Smooth muscle cell (in vitro differentiated cells): ENCODE measurements at regions not wholly inside any gene's neighbourhood (a gene's known extent, or its start where the extent isn't known, plus 50 kb on each side); places are given as distances from the start of the nearest gene placed in this dataset.

Experiments
- DNase-seq: peaks from one replicate; lab custom pipeline; 2025; ENCODE audit not compliant: unreplicated experiment; lab: John Stamatoyannopoulos, UW
- H2AFZ ChIP-seq: fragments of 200-600 bp; sonication (generic); 2 replicates; pipeline ENCODE4 v1.6.0; 2016; ENCODE audit warnings: antibody characterized with exemption, low read depth, mild to moderate bottlenecking
- H3F3A ChIP-seq: fragments of 200-600 bp; sonication (generic); 2 replicates; pipeline ENCODE4 v1.6.0; 2017; ENCODE audit warnings: antibody characterized with exemption, low read depth
- H3K27ac ChIP-seq: fragments of 200-600 bp; sonication (generic); 2 replicates; pipeline ENCODE4 v1.5.1; 2016; ENCODE audit warnings: low read depth, mild to moderate bottlenecking
- H3K27me3 ChIP-seq: fragments of 200-600 bp; sonication (generic); 2 replicates; pipeline ENCODE4 v1.6.1; 2016; ENCODE audit warnings: low read depth, mild to moderate bottlenecking
- H3K36me3 ChIP-seq: fragments of 200-600 bp; sonication (generic); 2 replicates; pipeline ENCODE4 v1.5.1; 2016; ENCODE audit warnings: low read depth
- H3K4me1 ChIP-seq: fragments of 200-600 bp; sonication (generic); 2 replicates; pipeline ENCODE4 v1.5.1; 2016; ENCODE audit warnings: low read depth
- H3K4me2 ChIP-seq: fragments of 200-600 bp; sonication (generic); 2 replicates; pipeline ENCODE4 v1.6.0; 2016; ENCODE audit warnings: mild to moderate bottlenecking
- H3K4me3 ChIP-seq: fragments of 200-600 bp; sonication (generic); 2 replicates; pipeline ENCODE4 v1.5.1; 2016; ENCODE audit warnings: mild to moderate bottlenecking
- H3K79me2 ChIP-seq: fragments of 200-600 bp; sonication (generic); 2 replicates; pipeline ENCODE4 v1.6.0; 2016; ENCODE audit warnings: low read depth, mild to moderate bottlenecking
- H3K9ac ChIP-seq: fragments of 200-600 bp; sonication (generic); 2 replicates; pipeline ENCODE4 v1.6.0; 2016; ENCODE audit warnings: low read depth
- H3K9me3 ChIP-seq: fragments of 200-600 bp; sonication (generic); replicated peaks from 2 replicates; pipeline ENCODE4 v1.5.1; 2016; ENCODE audit warnings: low read depth
- H4K20me1 ChIP-seq: fragments of 200-600 bp; sonication (generic); 2 replicates; pipeline ENCODE4 v1.6.0; 2016; ENCODE audit warnings: low read depth
- WGBS: methylation state at CpG from one replicate; pipeline ENCODE4 v1.1.7; 2016; ENCODE audit warnings: low lambda C conversion rate; 5-methylcytosine and 5-hydroxymethylcytosine counted together
- TF ChIP-seq, protein P1 (sequence below): fragments of 200-600 bp; sonication (generic); IDR thresholded peaks from 2 replicates; pipeline ENCODE4 v1.5.1; 2017; ENCODE audit warnings: borderline replicate concordance, mild to moderate bottlenecking, antibody characterized with exemption; ENCODE audit not compliant: insufficient read depth, poor library complexity, severe bottlenecking

DNA sequence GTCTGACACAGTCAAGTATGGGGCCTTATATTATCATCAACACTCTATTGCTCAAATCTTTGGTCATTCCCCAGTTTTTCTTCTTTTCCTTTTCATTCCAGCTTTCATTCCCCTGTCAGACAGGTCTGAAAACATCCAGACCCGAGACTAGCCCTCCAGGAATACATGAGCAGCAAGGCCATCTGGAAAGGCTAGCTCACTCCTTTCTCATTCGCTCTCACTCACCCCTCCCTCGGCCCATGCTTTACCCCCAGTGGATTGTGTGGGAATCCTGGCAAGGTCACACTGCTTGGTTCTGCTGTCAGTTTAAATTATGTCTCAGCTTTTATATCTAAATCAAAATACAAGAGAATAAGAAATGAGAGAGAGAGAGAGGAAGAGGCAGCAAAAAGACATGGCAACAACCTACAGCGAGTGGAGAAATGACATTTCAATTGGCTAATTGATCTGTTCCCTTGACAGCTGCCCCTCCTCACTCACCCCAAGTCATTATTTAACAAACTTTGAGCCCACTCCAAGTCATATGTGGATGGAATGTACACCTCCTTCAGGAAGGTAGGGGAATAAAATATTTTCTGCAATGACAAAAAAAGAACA lies 962.2 kb downstream of the TUSC7 start:
- H3K4me2 ChIP-seq, result no peak overlapping the region
- H3K9ac ChIP-seq, result no peak overlapping the region
- TF ChIP-seq, protein P1, sequence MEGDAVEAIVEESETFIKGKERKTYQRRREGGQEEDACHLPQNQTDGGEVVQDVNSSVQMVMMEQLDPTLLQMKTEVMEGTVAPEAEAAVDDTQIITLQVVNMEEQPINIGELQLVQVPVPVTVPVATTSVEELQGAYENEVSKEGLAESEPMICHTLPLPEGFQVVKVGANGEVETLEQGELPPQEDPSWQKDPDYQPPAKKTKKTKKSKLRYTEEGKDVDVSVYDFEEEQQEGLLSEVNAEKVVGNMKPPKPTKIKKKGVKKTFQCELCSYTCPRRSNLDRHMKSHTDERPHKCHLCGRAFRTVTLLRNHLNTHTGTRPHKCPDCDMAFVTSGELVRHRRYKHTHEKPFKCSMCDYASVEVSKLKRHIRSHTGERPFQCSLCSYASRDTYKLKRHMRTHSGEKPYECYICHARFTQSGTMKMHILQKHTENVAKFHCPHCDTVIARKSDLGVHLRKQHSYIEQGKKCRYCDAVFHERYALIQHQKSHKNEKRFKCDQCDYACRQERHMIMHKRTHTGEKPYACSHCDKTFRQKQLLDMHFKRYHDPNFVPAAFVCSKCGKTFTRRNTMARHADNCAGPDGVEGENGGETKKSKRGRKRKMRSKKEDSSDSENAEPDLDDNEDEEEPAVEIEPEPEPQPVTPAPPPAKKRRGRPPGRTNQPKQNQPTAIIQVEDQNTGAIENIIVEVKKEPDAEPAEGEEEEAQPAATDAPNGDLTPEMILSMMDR, result no peak
- no peak overlapping the region for H3K4me3 ChIP-seq
- no peaks in the 10 kb centered on the region for H3K27me3 ChIP-seq
- H3K4me1 ChIP-seq, result peaks cover 6% of the 10 kb centered on the region
- H3K36me3 ChIP-seq, result no peaks in the 10 kb centered on the region
- no peaks in the 10 kb centered on the region for H3K9me3 ChIP-seq
- no peak overlapping the region for H2AFZ ChIP-seq
- H3K27ac ChIP-seq, result no peak overlapping the region
- no peaks in the 10 kb centered on the region for H4K20me1 ChIP-seq
- 65% methylated on average over 4 of the region's 4 CpGs for WGBS
- H3K79me2 ChIP-seq, result no peaks in the 10 kb centered on the region
- DNase-seq, result no peak
- H3F3A ChIP-seq, result no peaks in the 10 kb centered on the region

DNA sequence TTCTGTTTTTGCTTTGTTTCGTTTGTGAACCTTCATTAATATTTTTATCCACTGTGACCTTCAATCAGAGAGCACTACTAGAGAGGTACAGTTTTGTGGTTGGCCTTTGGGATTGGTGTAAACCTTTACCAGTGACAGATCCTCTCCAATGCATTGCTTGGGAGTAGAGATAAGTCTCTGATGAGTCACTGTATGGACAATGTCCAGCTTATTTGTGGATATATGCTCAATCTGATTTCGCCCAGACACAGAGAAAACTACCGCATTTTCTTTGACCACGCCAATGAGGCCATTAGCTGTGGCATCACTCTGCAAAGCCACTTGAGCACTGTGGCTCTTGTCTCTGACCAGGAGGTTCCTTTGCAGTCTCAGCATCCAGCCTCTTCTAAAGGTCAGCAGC lies 964.7 kb downstream of the TUSC7 start:
- TF ChIP-seq, protein P1, result no peak
- Histone ChIP-seq H3K9me3 (no peaks in the 10 kb centered on the region), H3K9ac (no peak overlapping the region), H3K4me3 (no peak overlapping the region), H4K20me1 (no peaks in the 10 kb centered on the region), H3K79me2 (no peaks in the 10 kb centered on the region), H3K27ac (no peak overlapping the region), H3F3A (no peaks in the 10 kb centered on the region), H3K4me2 (no peak overlapping the region), H2AFZ (no peak overlapping the region), H3K4me1 (no peaks in the 10 kb centered on the region), H3K36me3 (no peaks in the 10 kb centered on the region), H3K27me3 (no peaks in the 10 kb centered on the region)
- 77% methylated on average over 4 of the region's 4 CpGs for WGBS
- DNase-seq, result no peak

DNA sequence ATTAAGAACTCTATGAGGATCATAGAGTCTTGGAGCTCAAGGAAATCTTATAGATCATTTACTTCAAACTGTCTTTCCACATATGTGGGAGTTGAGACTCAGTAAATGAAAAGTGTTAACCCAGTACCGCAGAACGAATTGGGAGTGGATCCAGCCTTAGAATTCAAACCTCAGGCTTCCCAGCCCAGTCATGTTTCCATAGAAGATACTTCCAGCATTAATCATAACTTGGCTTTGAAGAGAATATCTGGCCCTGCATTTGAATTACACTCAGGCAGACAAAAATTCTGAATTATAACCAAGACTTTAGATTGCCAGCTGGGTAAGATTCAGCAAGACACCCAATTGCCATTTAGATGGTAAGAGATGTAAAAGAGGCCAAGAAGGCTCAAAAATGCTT lies 972.0 kb downstream of the TUSC7 start:
- no peaks in the 10 kb centered on the region for H3K36me3 ChIP-seq
- 61% methylated on average over 2 of the region's 2 CpGs for WGBS
- H2AFZ ChIP-seq, result no peak overlapping the region
- DNase-seq, result no peak
- no peaks in the 10 kb centered on the region for H3F3A ChIP-seq
- peak overlapping the region; percentile 31 for H3K4me2 ChIP-seq
- no peaks in the 10 kb centered on the region for H4K20me1 ChIP-seq
- H3K9ac ChIP-seq, result no peak overlapping the region
- no peaks in the 10 kb centered on the region for H3K9me3 ChIP-seq
- H3K4me3 ChIP-seq, result no peak overlapping the region
- H3K27me3 ChIP-seq, result no peaks in the 10 kb centered on the region
- H3K79me2 ChIP-seq, result no peaks in the 10 kb centered on the region
- peaks cover 12% of the 10 kb centered on the region for H3K4me1 ChIP-seq
- TF ChIP-seq, protein P1, result no peak
- no peak overlapping the region for H3K27ac ChIP-seq

DNA sequence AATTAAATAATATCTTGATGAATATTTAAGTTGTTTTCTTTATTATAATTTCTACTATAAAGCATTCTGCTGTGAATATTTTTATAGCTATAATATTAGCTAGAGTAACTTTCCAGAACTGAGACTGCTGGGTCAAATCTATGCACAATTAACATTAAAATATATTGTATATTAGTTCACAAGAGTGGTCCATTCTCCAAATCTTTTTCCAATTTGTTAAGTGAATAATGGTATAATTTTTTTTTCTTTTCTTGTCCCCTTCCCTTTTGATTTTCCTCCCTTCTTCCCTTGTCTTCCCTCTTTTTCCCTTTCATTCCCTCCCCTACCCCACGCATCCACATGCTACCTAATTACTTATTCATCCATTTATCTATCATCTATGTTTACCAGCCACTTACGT lies 977.5 kb downstream of the TUSC7 start:
- H4K20me1 ChIP-seq, result no peaks in the 10 kb centered on the region
- H3K4me2 ChIP-seq, result no peak overlapping the region
- no peak overlapping the region for H3K9ac ChIP-seq
- H3K4me1 ChIP-seq, result peaks cover 12% of the 10 kb centered on the region
- peaks cover 7% of the 10 kb centered on the region for H3F3A ChIP-seq
- H3K27me3 ChIP-seq, result no peaks in the 10 kb centered on the region
- H3K9me3 ChIP-seq, result no peaks in the 10 kb centered on the region
- no peak overlapping the region for H3K27ac ChIP-seq
- no peaks in the 10 kb centered on the region for H3K79me2 ChIP-seq
- no peak overlapping the region for H3K4me3 ChIP-seq
- H3K36me3 ChIP-seq, result no peaks in the 10 kb centered on the region
- no peak overlapping the region for H2AFZ ChIP-seq
- TF ChIP-seq, protein P1, result no peak
- no peak for DNase-seq
- WGBS, result 89% methylated on average over 2 of the region's 2 CpGs
